GM12878 (cell line): ENCODE measurements at regions not wholly inside any gene's neighbourhood (a gene's known extent, or its start where the extent isn't known, plus 50 kb on each side); places are given as distances from the start of the nearest gene placed in this dataset.

ENCODE experiments used
- ATAC-seq: fragments of 200-7000 bp; cut with Tn5 transposase; 3 replicates; pipeline ENCODE4 v1.9.1; 2020; ENCODE audit warnings: mild to moderate bottlenecking, moderate library complexity
- BruUV-seq: library from RNA; stranded (reverse); fragments of 400-500 nt; replicated peaks from 2 replicates; lab custom pipeline; 2021; lab: Mats Ljungman, UMichigan
- CTCF ChIA-PET: fragments of 300-600 bp; sonication (Branson Sonifier 250); formaldehyde crosslinking; extraction: SDS; loops from one replicate; lab custom pipeline; 2021; ENCODE audit warnings: inconsistent platforms; lab: Yijun Ruan, JAX
- POLR2A ChIA-PET: fragments of 350-600 bp; formaldehyde crosslinking; extraction: SDS; loops from one replicate; lab custom pipeline; 2021; ENCODE audit warnings: inconsistent platforms; lab: Charles Lee
- RAD21 ChIA-PET: fragments of 300-600 bp; sonication (Branson Sonifier 250); formaldehyde crosslinking; loops from one replicate; lab custom pipeline; 2023; ENCODE audit warnings: antibody characterized with exemption; ENCODE audit not compliant: unreplicated experiment; lab: Charles Lee
- SMC1A ChIA-PET: fragments of 300-600 bp; sonication (Branson Sonifier 250); formaldehyde crosslinking; loops from one replicate; lab custom pipeline; 2023; ENCODE audit not compliant: unreplicated experiment, uncharacterized antibody; lab: Charles Lee
- DNase-seq: peaks from one replicate; pipeline ENCODE4 v3.0.0-alpha.2; 2011; ENCODE audit warnings: low read depth, low spot score
- FAIRE-seq: peaks from 3 replicates; lab custom pipeline; 2011; peaks lifted over from hg19 to GRCh38; lab: Jason Lieb, UNC
- H2AFZ ChIP-seq: 2 replicates; pipeline ENCODE4 v1.6.0; 2011; ENCODE audit warnings: low read depth, low read length, control low read depth; ENCODE audit not compliant: control insufficient read depth
- H3K27ac ChIP-seq: 2 replicates; pipeline ENCODE4 v1.5.1; 2011; ENCODE audit warnings: control low read depth; ENCODE audit not compliant: control insufficient read depth, insufficient read depth
- H3K27me3 ChIP-seq, 2 experiments: replicated peaks in 1 of 2; 2 replicates each; pipeline versions ENCODE4 v1.6.0 to v1.6.1; 2011; ENCODE audit warnings: low read length in 1 of 2; ENCODE audit not compliant: control insufficient read depth in 2 of 2, insufficient read depth in 2 of 2
- H3K36me3 ChIP-seq, 2 experiments: 2 replicates each; pipeline ENCODE4 v1.5.1; 2011; ENCODE audit warnings: low read length in 1 of 2; ENCODE audit not compliant: control insufficient read depth in 2 of 2, insufficient read depth in 2 of 2
- H3K4me1 ChIP-seq: 2 replicates; pipeline ENCODE4 v1.6.1; 2011; ENCODE audit warnings: mild to moderate bottlenecking, low read length, moderate library complexity, mixed read lengths; ENCODE audit not compliant: control insufficient read depth, insufficient read depth
- H3K4me2 ChIP-seq: 2 replicates; pipeline ENCODE4 v1.6.0; 2011; ENCODE audit warnings: control low read depth; ENCODE audit not compliant: control insufficient read depth, insufficient read depth
- H3K4me3 ChIP-seq: fragments of 200-600 bp; sonication (generic); 2 replicates; pipeline ENCODE4 v1.5.1; 2016
- H3K79me2 ChIP-seq: 2 replicates; pipeline ENCODE4 v1.6.0; 2011; ENCODE audit warnings: low read length; ENCODE audit not compliant: control insufficient read depth, insufficient read depth
- H3K9ac ChIP-seq: 2 replicates; pipeline ENCODE4 v1.8.0; 2011; ENCODE audit warnings: low read length, control low read depth, mixed read lengths; ENCODE audit not compliant: control insufficient read depth, insufficient read depth
- H3K9me3 ChIP-seq: replicated peaks from 3 replicates; pipeline ENCODE4 v1.5.1; 2011; ENCODE audit warnings: mild to moderate bottlenecking, low read length; ENCODE audit not compliant: control insufficient read depth, insufficient read depth
- H4K20me1 ChIP-seq: 2 replicates; pipeline ENCODE4 v1.6.0; 2011; ENCODE audit not compliant: control insufficient read depth, insufficient read depth
- ATF7 ChIP-seq: fragments of 450-650 bp; IDR thresholded peaks from 2 replicates; pipeline ENCODE4 v1.6.1; 2016; ENCODE audit warnings: low read depth, mild to moderate bottlenecking
- BACH1 ChIP-seq: fragments of 450-650 bp; IDR thresholded peaks from 2 replicates; pipeline ENCODE4 v1.6.1; 2017; ENCODE audit warnings: mild to moderate bottlenecking, borderline replicate concordance
- EP300 ChIP-seq, 2 experiments: fragments of 150-350 bp in 1 of 2; IDR thresholded peaks; 2 replicates each; pipeline ENCODE4 v1.6.1; 2011 to 2012; ENCODE audit warnings: low read depth in 2 of 2, low read length in 2 of 2, borderline replicate concordance in 1 of 2, improper control_type of control experiment in 1 of 2, inconsistent platforms in 1 of 2; ENCODE audit not compliant: control insufficient read depth in 1 of 2
- FOXK2 ChIP-seq: fragments of 450-650 bp; IDR thresholded peaks from 2 replicates; pipeline ENCODE4 v1.6.1; 2017; ENCODE audit warnings: mild to moderate bottlenecking, moderate library complexity
- IKZF1 ChIP-seq: fragments of 450-650 bp; conservative IDR thresholded peaks from 2 replicates; pipeline ENCODE4 v1.6.1; 2017; ENCODE audit warnings: antibody characterized with exemption, mild to moderate bottlenecking
- MTA3 ChIP-seq: IDR thresholded peaks from 2 replicates; pipeline ENCODE4 v1.6.1; 2012; ENCODE audit warnings: low read length, inconsistent platforms, borderline replicate concordance
- NFIC ChIP-seq: IDR thresholded peaks from 2 replicates; pipeline ENCODE4 v1.6.1; 2012; ENCODE audit warnings: low read depth, mild to moderate bottlenecking, inconsistent platforms, low read length, moderate library complexity
- NFXL1 ChIP-seq: fragments of 450-650 bp; IDR thresholded peaks from 2 replicates; pipeline ENCODE4 v1.6.1; 2017; ENCODE audit warnings: antibody characterized with exemption, mild to moderate bottlenecking, borderline replicate concordance
- PAX8 ChIP-seq: fragments of 450-650 bp; IDR thresholded peaks from 2 replicates; pipeline ENCODE4 v1.6.1; 2017; ENCODE audit warnings: mild to moderate bottlenecking, moderate library complexity
- RBBP5 ChIP-seq: fragments of 200-600 bp; sonication (generic); conservative IDR thresholded peaks from 2 replicates; pipeline ENCODE4 v1.6.1; 2016
- SMARCA5 ChIP-seq: fragments of 450-650 bp; IDR thresholded peaks from 2 replicates; pipeline ENCODE4 v1.6.1; 2017; ENCODE audit warnings: mild to moderate bottlenecking
- SPI1 ChIP-seq: IDR thresholded peaks from 2 replicates; pipeline ENCODE4 v1.6.1; 2011; ENCODE audit warnings: low read depth, mild to moderate bottlenecking, low read length, moderate library complexity, borderline replicate concordance; ENCODE audit not compliant: insufficient read depth
- STAT1 ChIP-seq: fragments of 450-650 bp; conservative IDR thresholded peaks from 2 replicates; pipeline ENCODE4 v1.6.1; 2014; ENCODE audit warnings: antibody characterized with exemption, mild to moderate bottlenecking
- YY1 ChIP-seq: IDR thresholded peaks from 2 replicates; pipeline ENCODE4 v1.6.1; 2011; ENCODE audit warnings: low read depth, mild to moderate bottlenecking, low read length
- ZNF622 ChIP-seq: fragments of 450-650 bp; IDR thresholded peaks from 2 replicates; pipeline ENCODE4 v1.6.1; 2017; ENCODE audit warnings: mild to moderate bottlenecking, inconsistent platforms
- ZZZ3 ChIP-seq: IDR thresholded peaks from 2 replicates; pipeline ENCODE4 v1.6.1; 2011; ENCODE audit warnings: low read depth; ENCODE audit not compliant: control insufficient read depth, insufficient read length
- WGBS: methylation state at CpG from one replicate; pipeline ENCODE4 v1.1.6; 2016; ENCODE audit warnings: low lambda C conversion rate; ENCODE audit not compliant: insufficient replicate concordance, insufficient coverage; ENCODE audit errors: missing lambda C conversion rate; 5-methylcytosine and 5-hydroxymethylcytosine counted together
- in situ Hi-C: fragments of 300-500 bp; cut with MboI; formaldehyde crosslinking; loops from 9 replicates; pipeline ENCODE4 v1.14.3; 2018; ENCODE audit warnings: mixed read lengths
- intact Hi-C: fragments of 100-400 bp; cut with micrococcal nuclease; formaldehyde crosslinking; loops from one replicate; pipeline ENCODE4 v1.14.2; 2022; ENCODE audit not compliant: unreplicated experiment
- TF ChIP-seq, protein P1 (sequence below): fragments of 450-650 bp; IDR thresholded peaks from 2 replicates; pipeline ENCODE4 v1.6.1; 2017; ENCODE audit warnings: mild to moderate bottlenecking, low read depth, inconsistent platforms; ENCODE audit not compliant: poor library complexity, severe bottlenecking
- TF ChIP-seq, protein P2 (sequence below): IDR thresholded peaks from 2 replicates; pipeline ENCODE4 v1.6.1; 2012; ENCODE audit warnings: mild to moderate bottlenecking, low read depth, low read length
- TF ChIP-seq, protein P3 (sequence below): IDR thresholded peaks from 2 replicates; pipeline ENCODE4 v1.6.1; 2012; ENCODE audit warnings: low read depth, low read length, improper control_type of control experiment

DNA sequence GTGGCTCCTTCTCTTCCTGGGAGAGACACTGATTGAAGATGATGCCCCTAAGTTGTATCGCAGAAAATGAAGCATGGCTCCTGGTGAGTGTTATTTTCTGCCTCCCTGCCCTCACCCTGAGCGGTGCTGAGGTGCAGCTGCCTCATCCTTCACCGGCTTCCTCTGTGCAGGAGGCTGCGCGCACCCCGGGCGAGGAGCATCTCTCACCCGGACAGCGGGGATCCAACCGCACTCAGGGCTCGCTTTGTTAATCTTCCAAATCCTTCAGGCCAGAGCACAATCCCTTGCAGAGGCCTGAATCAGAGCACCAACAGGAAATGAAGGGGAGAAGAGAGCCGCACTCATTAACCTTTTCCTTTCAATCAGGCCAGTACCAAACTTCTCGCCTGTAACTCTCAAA lies 910.3 kb downstream of the CCSER2 start:
- BruUV-seq, result no TSS peak
- no peaks in the 10 kb centered on the region for H3K79me2 ChIP-seq
- no peak for TF ChIP-seq ZNF622
- TF ChIP-seq, protein P1, sequence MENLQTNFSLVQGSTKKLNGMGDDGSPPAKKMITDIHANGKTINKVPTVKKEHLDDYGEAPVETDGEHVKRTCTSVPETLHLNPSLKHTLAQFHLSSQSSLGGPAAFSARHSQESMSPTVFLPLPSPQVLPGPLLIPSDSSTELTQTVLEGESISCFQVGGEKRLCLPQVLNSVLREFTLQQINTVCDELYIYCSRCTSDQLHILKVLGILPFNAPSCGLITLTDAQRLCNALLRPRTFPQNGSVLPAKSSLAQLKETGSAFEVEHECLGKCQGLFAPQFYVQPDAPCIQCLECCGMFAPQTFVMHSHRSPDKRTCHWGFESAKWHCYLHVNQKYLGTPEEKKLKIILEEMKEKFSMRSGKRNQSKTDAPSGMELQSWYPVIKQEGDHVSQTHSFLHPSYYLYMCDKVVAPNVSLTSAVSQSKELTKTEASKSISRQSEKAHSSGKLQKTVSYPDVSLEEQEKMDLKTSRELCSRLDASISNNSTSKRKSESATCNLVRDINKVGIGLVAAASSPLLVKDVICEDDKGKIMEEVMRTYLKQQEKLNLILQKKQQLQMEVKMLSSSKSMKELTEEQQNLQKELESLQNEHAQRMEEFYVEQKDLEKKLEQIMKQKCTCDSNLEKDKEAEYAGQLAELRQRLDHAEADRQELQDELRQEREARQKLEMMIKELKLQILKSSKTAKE, result no peak
- no peak for TF ChIP-seq YY1
- TF ChIP-seq FOXK2, result no peak
- no peak for TF ChIP-seq ZZZ3
- TF ChIP-seq STAT1, result no peak
- no peak for TF ChIP-seq IKZF1
- no peak for TF ChIP-seq SMARCA5
- no peak for TF ChIP-seq BACH1
- TF ChIP-seq SPI1, result no peak
- no peak for TF ChIP-seq PAX8
- TF ChIP-seq NFXL1, result no peak
- TF ChIP-seq, protein P2, sequence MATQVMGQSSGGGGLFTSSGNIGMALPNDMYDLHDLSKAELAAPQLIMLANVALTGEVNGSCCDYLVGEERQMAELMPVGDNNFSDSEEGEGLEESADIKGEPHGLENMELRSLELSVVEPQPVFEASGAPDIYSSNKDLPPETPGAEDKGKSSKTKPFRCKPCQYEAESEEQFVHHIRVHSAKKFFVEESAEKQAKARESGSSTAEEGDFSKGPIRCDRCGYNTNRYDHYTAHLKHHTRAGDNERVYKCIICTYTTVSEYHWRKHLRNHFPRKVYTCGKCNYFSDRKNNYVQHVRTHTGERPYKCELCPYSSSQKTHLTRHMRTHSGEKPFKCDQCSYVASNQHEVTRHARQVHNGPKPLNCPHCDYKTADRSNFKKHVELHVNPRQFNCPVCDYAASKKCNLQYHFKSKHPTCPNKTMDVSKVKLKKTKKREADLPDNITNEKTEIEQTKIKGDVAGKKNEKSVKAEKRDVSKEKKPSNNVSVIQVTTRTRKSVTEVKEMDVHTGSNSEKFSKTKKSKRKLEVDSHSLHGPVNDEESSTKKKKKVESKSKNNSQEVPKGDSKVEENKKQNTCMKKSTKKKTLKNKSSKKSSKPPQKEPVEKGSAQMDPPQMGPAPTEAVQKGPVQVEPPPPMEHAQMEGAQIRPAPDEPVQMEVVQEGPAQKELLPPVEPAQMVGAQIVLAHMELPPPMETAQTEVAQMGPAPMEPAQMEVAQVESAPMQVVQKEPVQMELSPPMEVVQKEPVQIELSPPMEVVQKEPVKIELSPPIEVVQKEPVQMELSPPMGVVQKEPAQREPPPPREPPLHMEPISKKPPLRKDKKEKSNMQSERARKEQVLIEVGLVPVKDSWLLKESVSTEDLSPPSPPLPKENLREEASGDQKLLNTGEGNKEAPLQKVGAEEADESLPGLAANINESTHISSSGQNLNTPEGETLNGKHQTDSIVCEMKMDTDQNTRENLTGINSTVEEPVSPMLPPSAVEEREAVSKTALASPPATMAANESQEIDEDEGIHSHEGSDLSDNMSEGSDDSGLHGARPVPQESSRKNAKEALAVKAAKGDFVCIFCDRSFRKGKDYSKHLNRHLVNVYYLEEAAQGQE, result no peak
- TF ChIP-seq ATF7, result no peak
- TF ChIP-seq NFIC, result no peak
- TF ChIP-seq, protein P3, sequence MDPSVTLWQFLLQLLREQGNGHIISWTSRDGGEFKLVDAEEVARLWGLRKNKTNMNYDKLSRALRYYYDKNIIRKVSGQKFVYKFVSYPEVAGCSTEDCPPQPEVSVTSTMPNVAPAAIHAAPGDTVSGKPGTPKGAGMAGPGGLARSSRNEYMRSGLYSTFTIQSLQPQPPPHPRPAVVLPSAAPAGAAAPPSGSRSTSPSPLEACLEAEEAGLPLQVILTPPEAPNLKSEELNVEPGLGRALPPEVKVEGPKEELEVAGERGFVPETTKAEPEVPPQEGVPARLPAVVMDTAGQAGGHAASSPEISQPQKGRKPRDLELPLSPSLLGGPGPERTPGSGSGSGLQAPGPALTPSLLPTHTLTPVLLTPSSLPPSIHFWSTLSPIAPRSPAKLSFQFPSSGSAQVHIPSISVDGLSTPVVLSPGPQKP, result no peak
- TF ChIP-seq EP300 (IDR thresholded peaks at IDR 0.05; ENCODE audit: borderline replicate concordance in 1 of 2, control insufficient read depth in 1 of 2, low read depth in 2 of 2, low read length in 2 of 2), result no peak
- no peak for TF ChIP-seq RBBP5
- no peak for TF ChIP-seq MTA3
- 80% methylated on average over 13 of the region's 13 CpGs for WGBS
- no peak overlapping the region for H3K27ac ChIP-seq
- ChIA-PET RAD21 (no interaction called here), POLR2A (no interaction called here), CTCF (no interaction called here), SMC1A (no interaction called here)
- H4K20me1 ChIP-seq, result no peaks in the 10 kb centered on the region
- no peak overlapping the region for H3K4me2 ChIP-seq
- H3K36me3 ChIP-seq, result no peaks in the 10 kb centered on the region
- FAIRE-seq, result no peak
- ATAC-seq, result no peak
- no peaks in the 10 kb centered on the region for H3K9me3 ChIP-seq
- in situ Hi-C loops, result no loop called here
- no peak overlapping the region for H3K4me3 ChIP-seq
- intact Hi-C loops, result no loop called here
- no peak overlapping the region for H2AFZ ChIP-seq
- no peak overlapping the region for H3K9ac ChIP-seq
- no peaks in the 10 kb centered on the region for H3K27me3 ChIP-seq
- H3K4me1 ChIP-seq, result no peaks in the 10 kb centered on the region
- no peak for DNase-seq
